K562 (cell line): ENCODE measurements at regions not wholly inside any gene's neighbourhood (a gene's known extent, or its start where the extent isn't known, plus 50 kb on each side); places are given as distances from the start of the nearest gene placed in this dataset.

Experiments
- BHLHE40 ChIP-seq: IDR thresholded peaks from 2 replicates; pipeline ENCODE4 v1.6.1; 2011; ENCODE audit warnings: low read length, improper control_type of control experiment
- HOXB6 ChIP-seq: fragments of 250-450 bp; sonication (Bioruptor Pico); IDR thresholded peaks from 2 replicates; pipeline ENCODE4 v1.5.1; 2022; ENCODE audit warnings: mild to moderate bottlenecking, borderline replicate concordance
- ZSCAN32 ChIP-seq: fragments of 450-650 bp; formaldehyde crosslinking; IDR thresholded peaks from 2 replicates; pipeline ENCODE4 v1.4.0; 2020; ENCODE audit warnings: mild to moderate bottlenecking, moderate library complexity
- TF ChIP-seq, protein P1 (sequence below), 2 experiments: fragments of 450-650 bp in 1 of 2; sonication (generic) in 1 of 2; formaldehyde crosslinking in 1 of 2; IDR thresholded peaks; 2 replicates each; pipeline versions ENCODE4 v1.7.1 to v1.9.0; 2016 to 2022; ENCODE audit warnings: inconsistent platforms in 1 of 2, mild to moderate bottlenecking in 1 of 2, missing genetic modification reagents in 1 of 2
- TF ChIP-seq, protein P2 (sequence below): fragments of 450-650 bp; IDR thresholded peaks from 2 replicates; pipeline ENCODE4 v1.6.1; 2016; ENCODE audit warnings: low read depth, mild to moderate bottlenecking, moderate library complexity
- TF ChIP-seq, protein P3 (sequence below): fragments of 450-650 bp; formaldehyde crosslinking; IDR thresholded peaks from 2 replicates; pipeline ENCODE4 v1.4.0; 2020; ENCODE audit warnings: mild to moderate bottlenecking, moderate library complexity
- TF ChIP-seq, protein P4 (sequence below), 2 experiments: fragments of 450-650 bp; IDR thresholded peaks; 2 replicates each; pipeline ENCODE4 v1.6.1; 2016; ENCODE audit warnings: mild to moderate bottlenecking in 2 of 2, borderline replicate concordance in 1 of 2, low read depth in 1 of 2, moderate library complexity in 1 of 2

DNA sequence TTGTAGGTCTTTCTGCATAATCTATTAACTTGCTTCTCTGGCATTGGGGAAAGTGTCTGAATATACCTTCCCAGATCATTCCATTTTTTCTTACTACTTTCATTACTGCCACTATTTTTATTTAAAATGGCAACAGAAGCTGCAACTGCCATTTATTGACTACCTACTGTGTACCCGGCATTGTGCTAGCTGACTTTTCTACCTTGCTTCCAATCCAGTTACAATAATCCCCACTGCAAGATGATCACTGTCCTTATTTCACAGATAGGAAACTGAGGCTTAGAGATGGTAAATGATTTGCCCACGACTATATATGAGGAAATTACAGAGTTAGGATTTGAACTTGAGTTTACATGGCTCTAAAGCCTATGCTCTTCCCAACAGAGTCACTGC lies 129.0 kb downstream of the MAP3K7 start (continued):
- TF ChIP-seq, protein P1, sequence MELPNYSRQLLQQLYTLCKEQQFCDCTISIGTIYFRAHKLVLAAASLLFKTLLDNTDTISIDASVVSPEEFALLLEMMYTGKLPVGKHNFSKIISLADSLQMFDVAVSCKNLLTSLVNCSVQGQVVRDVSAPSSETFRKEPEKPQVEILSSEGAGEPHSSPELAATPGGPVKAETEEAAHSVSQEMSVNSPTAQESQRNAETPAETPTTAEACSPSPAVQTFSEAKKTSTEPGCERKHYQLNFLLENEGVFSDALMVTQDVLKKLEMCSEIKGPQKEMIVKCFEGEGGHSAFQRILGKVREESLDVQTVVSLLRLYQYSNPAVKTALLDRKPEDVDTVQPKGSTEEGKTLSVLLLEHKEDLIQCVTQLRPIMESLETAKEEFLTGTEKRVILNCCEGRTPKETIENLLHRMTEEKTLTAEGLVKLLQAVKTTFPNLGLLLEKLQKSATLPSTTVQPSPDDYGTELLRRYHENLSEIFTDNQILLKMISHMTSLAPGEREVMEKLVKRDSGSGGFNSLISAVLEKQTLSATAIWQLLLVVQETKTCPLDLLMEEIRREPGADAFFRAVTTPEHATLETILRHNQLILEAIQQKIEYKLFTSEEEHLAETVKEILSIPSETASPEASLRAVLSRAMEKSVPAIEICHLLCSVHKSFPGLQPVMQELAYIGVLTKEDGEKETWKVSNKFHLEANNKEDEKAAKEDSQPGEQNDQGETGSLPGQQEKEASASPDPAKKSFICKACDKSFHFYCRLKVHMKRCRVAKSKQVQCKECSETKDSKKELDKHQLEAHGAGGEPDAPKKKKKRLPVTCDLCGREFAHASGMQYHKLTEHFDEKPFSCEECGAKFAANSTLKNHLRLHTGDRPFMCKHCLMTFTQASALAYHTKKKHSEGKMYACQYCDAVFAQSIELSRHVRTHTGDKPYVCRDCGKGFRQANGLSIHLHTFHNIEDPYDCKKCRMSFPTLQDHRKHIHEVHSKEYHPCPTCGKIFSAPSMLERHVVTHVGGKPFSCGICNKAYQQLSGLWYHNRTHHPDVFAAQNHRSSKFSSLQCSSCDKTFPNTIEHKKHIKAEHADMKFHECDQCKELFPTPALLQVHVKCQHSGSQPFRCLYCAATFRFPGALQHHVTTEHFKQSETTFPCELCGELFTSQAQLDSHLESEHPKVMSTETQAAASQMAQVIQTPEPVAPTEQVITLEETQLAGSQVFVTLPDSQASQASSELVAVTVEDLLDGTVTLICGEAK (IDR thresholded peaks at IDR 0.05) = 0 out of 2 replicates have a peak, but pooled peaks have one; percentile 24
- TF ChIP-seq, protein P1 (CRISPR knock-in tag; IDR thresholded peaks at IDR 0.05) = no peak
- TF ChIP-seq ZSCAN32 (CRISPR knock-in tag) (no peak), BHLHE40 (no peak), HOXB6 (CRISPR knock-in tag) (no peak)
- TF ChIP-seq, protein P2, sequence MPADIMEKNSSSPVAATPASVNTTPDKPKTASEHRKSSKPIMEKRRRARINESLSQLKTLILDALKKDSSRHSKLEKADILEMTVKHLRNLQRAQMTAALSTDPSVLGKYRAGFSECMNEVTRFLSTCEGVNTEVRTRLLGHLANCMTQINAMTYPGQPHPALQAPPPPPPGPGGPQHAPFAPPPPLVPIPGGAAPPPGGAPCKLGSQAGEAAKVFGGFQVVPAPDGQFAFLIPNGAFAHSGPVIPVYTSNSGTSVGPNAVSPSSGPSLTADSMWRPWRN = 0 out of 2 replicates have a peak, but pooled peaks have one; percentile 0
- TF ChIP-seq, protein P3, sequence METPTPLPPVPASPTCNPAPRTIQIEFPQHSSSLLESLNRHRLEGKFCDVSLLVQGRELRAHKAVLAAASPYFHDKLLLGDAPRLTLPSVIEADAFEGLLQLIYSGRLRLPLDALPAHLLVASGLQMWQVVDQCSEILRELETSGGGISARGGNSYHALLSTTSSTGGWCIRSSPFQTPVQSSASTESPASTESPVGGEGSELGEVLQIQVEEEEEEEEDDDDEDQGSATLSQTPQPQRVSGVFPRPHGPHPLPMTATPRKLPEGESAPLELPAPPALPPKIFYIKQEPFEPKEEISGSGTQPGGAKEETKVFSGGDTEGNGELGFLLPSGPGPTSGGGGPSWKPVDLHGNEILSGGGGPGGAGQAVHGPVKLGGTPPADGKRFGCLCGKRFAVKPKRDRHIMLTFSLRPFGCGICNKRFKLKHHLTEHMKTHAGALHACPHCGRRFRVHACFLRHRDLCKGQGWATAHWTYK (CRISPR knock-in tag) = 0 out of 2 replicates have a peak, but pooled peaks have one; percentile 0
- TF ChIP-seq, protein P4, sequence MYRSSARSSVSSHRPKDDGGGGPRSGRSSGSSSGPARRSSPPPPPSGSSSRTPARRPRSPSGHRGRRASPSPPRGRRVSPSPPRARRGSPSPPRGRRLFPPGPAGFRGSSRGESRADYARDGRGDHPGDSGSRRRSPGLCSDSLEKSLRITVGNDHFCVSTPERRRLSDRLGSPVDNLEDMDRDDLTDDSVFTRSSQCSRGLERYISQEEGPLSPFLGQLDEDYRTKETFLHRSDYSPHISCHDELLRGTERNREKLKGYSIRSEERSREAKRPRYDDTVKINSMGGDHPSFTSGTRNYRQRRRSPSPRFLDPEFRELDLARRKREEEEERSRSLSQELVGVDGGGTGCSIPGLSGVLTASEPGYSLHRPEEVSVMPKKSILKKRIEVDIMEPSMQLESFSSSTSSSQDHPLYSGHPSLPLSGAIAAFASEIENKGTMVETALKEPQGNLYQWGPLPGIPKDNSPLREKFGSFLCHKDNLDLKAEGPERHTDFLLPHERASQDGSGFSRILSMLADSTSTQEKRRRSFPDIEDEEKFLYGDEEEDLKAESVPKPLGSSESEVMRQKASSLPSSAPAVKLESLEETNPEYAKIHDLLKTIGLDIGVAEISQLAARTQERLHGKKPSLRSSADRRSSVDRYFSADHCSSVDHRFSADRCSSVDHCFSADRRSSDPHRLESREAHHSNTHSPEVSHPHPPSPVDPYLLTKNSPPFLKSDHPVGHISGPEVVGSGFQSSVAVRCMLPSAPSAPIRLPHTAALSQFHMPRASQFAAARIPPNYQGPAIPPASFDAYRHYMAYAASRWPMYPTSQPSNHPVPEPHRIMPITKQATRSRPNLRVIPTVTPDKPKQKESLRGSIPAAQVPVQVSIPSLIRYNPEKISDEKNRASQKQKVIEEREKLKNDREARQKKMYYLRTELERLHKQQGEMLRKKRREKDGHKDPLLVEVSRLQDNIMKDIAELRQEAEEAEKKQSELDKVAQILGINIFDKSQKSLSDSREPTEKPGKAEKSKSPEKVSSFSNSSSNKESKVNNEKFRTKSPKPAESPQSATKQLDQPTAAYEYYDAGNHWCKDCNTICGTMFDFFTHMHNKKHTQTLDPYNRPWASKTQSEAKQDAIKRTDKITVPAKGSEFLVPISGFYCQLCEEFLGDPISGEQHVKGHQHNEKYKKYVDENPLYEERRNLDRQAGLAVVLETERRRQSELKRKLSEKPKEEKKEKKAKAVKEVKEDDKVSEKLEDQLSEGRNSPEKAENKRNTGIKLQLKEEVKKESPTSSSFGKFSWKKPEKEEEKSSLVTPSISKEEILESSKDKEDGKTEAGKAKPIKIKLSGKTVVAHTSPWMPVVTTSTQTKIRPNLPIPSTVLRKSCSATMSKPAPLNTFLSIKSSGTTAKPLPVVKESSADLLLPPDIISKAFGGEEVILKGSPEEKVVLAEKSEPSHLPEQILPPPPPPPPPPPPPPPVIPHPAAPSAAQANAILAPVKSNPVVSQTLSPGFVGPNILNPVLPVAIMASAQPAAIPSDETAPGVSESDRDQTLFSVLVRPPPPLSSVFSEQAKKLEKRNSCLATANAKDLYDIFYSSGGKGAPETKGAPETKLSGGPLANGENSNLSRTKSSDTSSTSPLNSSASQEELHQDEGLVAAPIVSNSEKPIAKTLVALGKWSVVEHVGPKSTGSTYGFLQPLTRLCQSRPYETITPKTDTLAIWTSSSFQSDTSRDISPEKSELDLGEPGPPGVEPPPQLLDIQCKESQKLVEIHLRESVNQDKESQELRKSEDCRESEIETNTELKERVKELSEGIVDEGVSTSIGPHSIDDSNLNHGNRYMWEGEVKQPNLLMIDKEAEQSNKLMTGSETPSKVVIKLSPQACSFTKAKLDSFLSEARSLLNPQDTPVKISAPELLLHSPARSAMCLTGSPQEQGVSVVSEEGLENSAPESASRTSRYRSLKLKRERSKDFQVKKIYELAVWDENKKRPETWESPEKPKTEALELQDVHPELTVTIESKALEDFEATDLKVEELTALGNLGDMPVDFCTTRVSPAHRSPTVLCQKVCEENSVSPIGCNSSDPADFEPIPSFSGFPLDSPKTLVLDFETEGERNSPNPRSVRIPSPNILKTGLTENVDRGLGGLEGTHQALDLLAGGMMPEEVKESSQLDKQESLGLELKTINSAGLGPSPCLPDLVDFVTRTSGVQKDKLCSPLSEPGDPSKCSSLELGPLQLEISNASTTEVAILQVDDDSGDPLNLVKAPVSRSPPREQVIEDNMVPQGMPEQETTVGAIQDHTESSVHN (IDR thresholded peaks at IDR 0.05; ENCODE audit: borderline replicate concordance in 1 of 2, low read depth in 1 of 2) = 0 out of 4 replicates have a peak, but pooled peaks of 1 of the 2 experiments have one; percentile 71
